Muscle of leg (tissue), 3 donors: ENCODE measurements at regions not wholly inside any gene's neighbourhood (a gene's known extent, or its start where the extent isn't known, plus 50 kb on each side); places are given as distances from the start of the nearest gene placed in this dataset.

Source experiments
- DNase-seq: peaks from one replicate; pipeline ENCODE4 v3.0.0; 2013
- H3K27ac ChIP-seq: one replicate; pipeline ENCODE4 v1.5.1; 2013; ENCODE audit warnings: mild to moderate bottlenecking, low read length, control low read depth
- H3K27me3 ChIP-seq: one replicate; pipeline ENCODE4 v1.6.1; 2013; ENCODE audit warnings: low read length; ENCODE audit not compliant: control insufficient read depth, insufficient read depth
- H3K36me3 ChIP-seq: one replicate; pipeline ENCODE4 v1.6.1; 2013; ENCODE audit warnings: low read length; ENCODE audit not compliant: control insufficient read depth, insufficient read depth
- H3K4me1 ChIP-seq: one replicate; pipeline ENCODE4 v1.6.1; 2013; ENCODE audit warnings: low read length; ENCODE audit not compliant: control insufficient read depth, insufficient read depth
- H3K4me3 ChIP-seq: one replicate; pipeline ENCODE4 v1.5.1; 2013; ENCODE audit warnings: low read length, control low read depth
- H3K9me3 ChIP-seq: replicated peaks from 2 replicates; pipeline ENCODE4 v1.6.1; 2013; ENCODE audit warnings: low read depth, low read length; ENCODE audit not compliant: control insufficient read depth
- WGBS: methylation state at CpG from one replicate; pipeline ENCODE4 v1.1.5; 2013; ENCODE audit warnings: missing lambda C conversion rate; ENCODE audit not compliant: insufficient coverage; 5-methylcytosine and 5-hydroxymethylcytosine counted together

DNA sequence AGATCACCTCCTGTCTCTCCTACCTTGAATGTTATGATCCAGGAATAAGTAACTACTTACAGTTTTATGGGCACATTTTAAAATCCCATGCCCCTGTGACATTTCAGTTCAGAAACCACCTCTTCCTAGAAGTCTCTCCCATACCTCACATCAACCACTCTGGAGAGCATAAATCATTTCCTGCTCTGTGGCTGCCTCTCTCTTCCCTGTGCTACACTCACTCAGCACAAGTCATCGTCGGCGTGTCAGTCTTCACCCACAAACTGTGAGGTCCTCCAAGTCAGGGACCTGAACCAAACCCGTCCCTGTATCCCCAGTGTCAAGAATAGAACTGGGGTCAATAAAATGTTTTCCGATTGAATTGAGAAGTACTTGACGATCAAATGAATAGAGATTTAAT lies 863.3 kb downstream of the BCL11B start:
- no peak for DNase-seq
- WGBS, result 33% methylated on average over 3 of the region's 6 CpGs
- Histone ChIP-seq H3K4me1 (no peaks in the 10 kb centered on the region), H3K9me3 (no peaks in the 10 kb centered on the region), H3K27ac (no peak overlapping the region), H3K27me3 (no peaks in the 10 kb centered on the region), H3K4me3 (no peak overlapping the region), H3K36me3 (no peaks in the 10 kb centered on the region)

GRCh38 chr14:98411154-98411553 lies 860.8 kb downstream of the BCL11B start:
- H3K4me1 ChIP-seq, result no peaks in the 10 kb centered on the region
- no peaks in the 10 kb centered on the region for H3K9me3 ChIP-seq
- 93% methylated on average over 8 of the region's 8 CpGs for WGBS
- H3K27ac ChIP-seq, result no peak overlapping the region
- no peaks in the 10 kb centered on the region for H3K36me3 ChIP-seq
- H3K4me3 ChIP-seq, result no peak overlapping the region
- no peaks in the 10 kb centered on the region for H3K27me3 ChIP-seq
- DNase-seq, result no peak

- WGBS, result 66% methylated on average over 2 of the region's 2 CpGs
- Histone ChIP-seq H3K27ac (no peak overlapping the region), H3K4me3 (no peak overlapping the region), H3K9me3 (no peaks in the 10 kb centered on the region), H3K36me3 (no peaks in the 10 kb centered on the region), H3K27me3 (no peaks in the 10 kb centered on the region), H3K4me1 (no peaks in the 10 kb centered on the region)
- DNase-seq, result no peak
These were observed 859.6 kb downstream of the BCL11B start for GRCh38 chr14:98412431-98412830.

- Histone ChIP-seq H3K27ac (no peak overlapping the region), H3K4me3 (no peak overlapping the region), H3K9me3 (no peaks in the 10 kb centered on the region), H3K36me3 (no peaks in the 10 kb centered on the region), H3K27me3 (no peaks in the 10 kb centered on the region), H3K4me1 (no peaks in the 10 kb centered on the region)
- 50% methylated on average over 2 of the region's 6 CpGs for WGBS
- no peak for DNase-seq
These were observed 856.2 kb downstream of the BCL11B start for GRCh38 chr14:98415766-98416165.

DNA sequence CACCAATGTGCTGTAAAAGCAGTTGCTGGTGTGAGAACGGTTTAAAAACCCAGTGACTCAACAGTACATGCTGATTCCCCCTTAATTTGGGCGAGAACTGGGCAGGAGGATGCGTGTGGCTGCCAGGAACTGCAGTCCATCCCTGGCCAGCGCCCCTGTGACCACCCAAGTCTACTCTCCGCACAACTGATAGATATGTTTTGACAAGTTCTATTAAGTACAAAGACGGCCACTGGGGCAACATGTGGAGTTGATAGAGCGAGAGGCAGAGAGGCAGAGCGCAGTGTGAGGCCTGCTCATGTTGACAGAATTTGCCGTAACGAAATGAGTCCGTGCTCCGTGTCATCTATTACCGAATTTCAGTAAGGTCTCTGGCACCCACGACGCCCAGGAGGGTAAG lies 855.0 kb downstream of the BCL11B start:
- DNase-seq, result no peak
- H3K36me3 ChIP-seq, result no peaks in the 10 kb centered on the region
- no peak overlapping the region for H3K27ac ChIP-seq
- no peaks in the 10 kb centered on the region for H3K4me1 ChIP-seq
- no peaks in the 10 kb centered on the region for H3K27me3 ChIP-seq
- H3K9me3 ChIP-seq, result no peaks in the 10 kb centered on the region
- no peak overlapping the region for H3K4me3 ChIP-seq
- WGBS, result 68% methylated on average over 14 of the region's 15 CpGs

DNA sequence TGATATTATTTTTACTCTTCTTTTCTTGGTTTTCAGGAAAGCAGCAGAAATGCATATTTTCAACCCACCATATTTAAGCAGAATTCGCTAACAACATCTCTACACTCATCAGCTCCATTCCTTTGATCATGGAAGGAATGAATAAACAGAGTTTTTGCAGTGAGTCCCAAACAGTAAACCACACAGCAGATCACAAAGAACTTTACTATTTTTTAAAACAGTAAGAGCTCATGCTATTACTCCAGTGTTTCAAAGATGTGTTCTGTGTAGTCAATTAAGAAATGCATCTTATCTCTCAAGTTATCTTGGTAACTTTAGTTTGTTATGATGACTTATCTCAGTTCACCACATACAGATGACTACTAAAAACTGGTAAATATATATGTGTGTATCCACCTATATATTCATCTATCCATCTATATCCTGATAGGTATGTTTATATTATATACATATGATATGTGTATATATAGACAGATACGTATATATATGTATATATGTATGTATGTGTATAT lies 843.5 kb downstream of the BCL11B start:
- Histone ChIP-seq H3K4me1 (no peaks in the 10 kb centered on the region), H3K36me3 (no peaks in the 10 kb centered on the region), H3K4me3 (no peak overlapping the region), H3K27ac (no peak overlapping the region), H3K27me3 (no peaks in the 10 kb centered on the region), H3K9me3 (no peaks in the 10 kb centered on the region)
- no CpG with 5 or more reads among the region's 2 CpGs for WGBS
- DNase-seq, result no peak

DNA sequence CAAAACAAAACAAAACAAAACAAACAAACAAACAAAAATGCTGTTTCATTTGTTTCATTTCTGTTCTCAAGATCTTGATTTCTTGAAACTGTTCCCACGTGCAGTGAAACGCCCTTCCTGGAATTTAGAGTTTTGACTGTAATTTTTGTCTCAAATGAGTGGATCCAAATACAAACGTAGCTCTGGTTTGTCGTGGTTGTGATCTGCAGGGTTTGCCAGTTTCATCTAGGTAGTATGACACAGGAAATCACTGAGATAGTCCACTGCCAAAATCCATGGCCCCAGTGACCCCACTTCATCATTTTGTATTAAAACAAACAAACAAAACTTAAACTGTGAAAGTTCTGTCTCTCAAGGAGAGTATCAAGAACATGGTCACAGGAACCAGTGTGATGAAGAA lies 838.6 kb downstream of the BCL11B start:
- Histone ChIP-seq H3K4me1 (no peaks in the 10 kb centered on the region), H3K27ac (no peak overlapping the region), H3K9me3 (no peaks in the 10 kb centered on the region), H3K4me3 (no peak overlapping the region), H3K27me3 (no peaks in the 10 kb centered on the region), H3K36me3 (no peaks in the 10 kb centered on the region)
- 42% methylated on average over 2 of the region's 4 CpGs for WGBS
- no peak for DNase-seq

GRCh38 chr14:98437113-98437512 lies 834.9 kb downstream of the BCL11B start:
- Histone ChIP-seq H3K36me3 (no peaks in the 10 kb centered on the region), H3K27me3 (no peaks in the 10 kb centered on the region), H3K27ac (no peak overlapping the region), H3K4me3 (no peak overlapping the region), H3K4me1 (no peaks in the 10 kb centered on the region), H3K9me3 (no peaks in the 10 kb centered on the region)
- no peak for DNase-seq
- WGBS, result no CpG with 5 or more reads among the region's 2 CpGs

- no CpG with 5 or more reads among the region's 2 CpGs for WGBS
- H3K4me1 ChIP-seq, result no peaks in the 10 kb centered on the region
- H3K27me3 ChIP-seq, result no peaks in the 10 kb centered on the region
- H3K36me3 ChIP-seq, result no peaks in the 10 kb centered on the region
- H3K27ac ChIP-seq, result no peak overlapping the region
- H3K9me3 ChIP-seq, result no peaks in the 10 kb centered on the region
- no peak for DNase-seq
- H3K4me3 ChIP-seq, result no peak overlapping the region
These were observed 827.9 kb downstream of the BCL11B start for GRCh38 chr14:98444077-98444476.

DNA sequence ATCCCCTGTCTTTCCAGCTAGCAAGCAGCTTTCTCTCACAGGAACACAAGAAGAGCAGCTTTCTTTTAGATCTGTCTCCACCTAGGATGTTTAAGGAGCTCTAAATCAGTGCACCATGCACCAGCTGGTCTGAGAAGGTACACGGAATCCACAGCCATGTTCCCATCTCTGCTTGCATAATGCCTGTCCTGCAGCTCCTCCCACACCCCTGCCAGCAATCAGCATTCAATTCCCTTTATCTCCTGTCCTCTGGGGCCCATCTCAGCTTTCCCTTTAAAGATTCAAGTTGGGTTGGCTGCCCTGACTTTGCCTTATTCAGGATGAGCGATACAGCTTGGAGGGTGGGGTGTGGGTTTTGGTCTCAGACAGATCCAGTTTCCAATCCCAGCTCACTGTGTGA lies 826.3 kb downstream of the BCL11B start:
- Histone ChIP-seq H3K9me3 (no peaks in the 10 kb centered on the region), H3K27ac (no peak overlapping the region), H3K4me3 (no peak overlapping the region), H3K36me3 (no peaks in the 10 kb centered on the region), H3K27me3 (no peaks in the 10 kb centered on the region), H3K4me1 (no peaks in the 10 kb centered on the region)
- DNase-seq, result no peak
- 33% methylated on average over 1 of the region's 2 CpGs for WGBS

GRCh38 chr14:98446508-98446907 lies 825.5 kb downstream of the BCL11B start:
- WGBS, result 86% methylated on average over 1 of the region's 3 CpGs
- no peak for DNase-seq
- no peak overlapping the region for H3K27ac ChIP-seq
- no peaks in the 10 kb centered on the region for H3K4me1 ChIP-seq
- H3K36me3 ChIP-seq, result no peaks in the 10 kb centered on the region
- no peaks in the 10 kb centered on the region for H3K9me3 ChIP-seq
- H3K4me3 ChIP-seq, result no peak overlapping the region
- H3K27me3 ChIP-seq, result no peaks in the 10 kb centered on the region
